HL-60 (cell line): ENCODE measurements at regions not wholly inside any gene's neighbourhood (a gene's known extent, or its start where the extent isn't known, plus 50 kb on each side); places are given as distances from the start of the nearest gene placed in this dataset.

ENCODE experiments used
- GABPA ChIP-seq: IDR thresholded peaks from 2 replicates; pipeline ENCODE4 v1.6.1; 2012; ENCODE audit warnings: low read depth
- POLR2AphosphoS5 ChIP-seq: IDR thresholded peaks from 2 replicates; pipeline ENCODE4 v1.6.1; 2012; ENCODE audit warnings: low read depth
- TF ChIP-seq, protein P1 (sequence below): IDR thresholded peaks from one replicate; pipeline ENCODE4 v1.5.1; 2011; ENCODE audit warnings: low read length, control low read depth, inconsistent platforms; ENCODE audit not compliant: insufficient read depth
- TF ChIP-seq, protein P2 (sequence below): IDR thresholded peaks from 2 replicates; pipeline ENCODE4 v1.6.1; 2012; ENCODE audit warnings: low read depth; ENCODE audit not compliant: insufficient replicate concordance

DNA sequence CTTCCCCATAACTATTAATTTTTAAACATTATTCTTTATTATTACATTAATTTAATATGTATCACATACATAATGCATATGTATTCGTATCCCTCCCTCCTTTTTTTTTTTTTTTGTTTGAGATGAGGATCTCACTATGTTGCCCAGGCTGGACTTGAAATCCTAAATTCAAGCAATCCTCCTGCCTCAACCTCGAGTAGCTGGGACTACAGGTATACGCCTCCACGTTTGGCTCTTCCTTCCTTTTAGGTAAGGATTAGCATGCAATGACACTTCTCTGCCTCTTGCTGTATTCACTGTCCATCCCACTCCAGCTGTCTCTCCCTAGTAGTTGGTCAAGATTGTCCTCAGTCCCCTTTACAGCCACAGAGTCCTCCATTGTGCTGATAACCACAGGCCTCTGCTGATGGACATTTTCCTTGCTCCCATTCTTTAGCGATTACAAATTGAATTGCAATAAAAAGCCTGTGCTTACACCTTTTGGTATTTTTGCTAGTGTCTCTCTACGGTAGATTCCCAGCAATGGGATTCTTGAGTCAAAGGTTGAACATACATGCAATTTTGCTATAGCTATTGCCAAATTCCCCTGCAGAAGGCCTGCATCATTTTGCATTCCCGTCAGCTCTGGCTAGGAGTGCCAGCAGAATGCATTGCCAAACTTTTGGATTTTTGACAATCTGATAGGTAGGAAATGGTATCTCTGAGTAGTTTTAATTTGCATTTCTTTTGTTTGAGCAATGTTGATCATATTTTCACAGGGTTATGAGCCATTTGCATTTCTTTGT is 156.6 kb downstream of the SMAD6 start:
- TF ChIP-seq, protein P1, sequence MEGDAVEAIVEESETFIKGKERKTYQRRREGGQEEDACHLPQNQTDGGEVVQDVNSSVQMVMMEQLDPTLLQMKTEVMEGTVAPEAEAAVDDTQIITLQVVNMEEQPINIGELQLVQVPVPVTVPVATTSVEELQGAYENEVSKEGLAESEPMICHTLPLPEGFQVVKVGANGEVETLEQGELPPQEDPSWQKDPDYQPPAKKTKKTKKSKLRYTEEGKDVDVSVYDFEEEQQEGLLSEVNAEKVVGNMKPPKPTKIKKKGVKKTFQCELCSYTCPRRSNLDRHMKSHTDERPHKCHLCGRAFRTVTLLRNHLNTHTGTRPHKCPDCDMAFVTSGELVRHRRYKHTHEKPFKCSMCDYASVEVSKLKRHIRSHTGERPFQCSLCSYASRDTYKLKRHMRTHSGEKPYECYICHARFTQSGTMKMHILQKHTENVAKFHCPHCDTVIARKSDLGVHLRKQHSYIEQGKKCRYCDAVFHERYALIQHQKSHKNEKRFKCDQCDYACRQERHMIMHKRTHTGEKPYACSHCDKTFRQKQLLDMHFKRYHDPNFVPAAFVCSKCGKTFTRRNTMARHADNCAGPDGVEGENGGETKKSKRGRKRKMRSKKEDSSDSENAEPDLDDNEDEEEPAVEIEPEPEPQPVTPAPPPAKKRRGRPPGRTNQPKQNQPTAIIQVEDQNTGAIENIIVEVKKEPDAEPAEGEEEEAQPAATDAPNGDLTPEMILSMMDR, result no peak
- TF ChIP-seq POLR2AphosphoS5 (no peak), GABPA (no peak)
- TF ChIP-seq, protein P2, sequence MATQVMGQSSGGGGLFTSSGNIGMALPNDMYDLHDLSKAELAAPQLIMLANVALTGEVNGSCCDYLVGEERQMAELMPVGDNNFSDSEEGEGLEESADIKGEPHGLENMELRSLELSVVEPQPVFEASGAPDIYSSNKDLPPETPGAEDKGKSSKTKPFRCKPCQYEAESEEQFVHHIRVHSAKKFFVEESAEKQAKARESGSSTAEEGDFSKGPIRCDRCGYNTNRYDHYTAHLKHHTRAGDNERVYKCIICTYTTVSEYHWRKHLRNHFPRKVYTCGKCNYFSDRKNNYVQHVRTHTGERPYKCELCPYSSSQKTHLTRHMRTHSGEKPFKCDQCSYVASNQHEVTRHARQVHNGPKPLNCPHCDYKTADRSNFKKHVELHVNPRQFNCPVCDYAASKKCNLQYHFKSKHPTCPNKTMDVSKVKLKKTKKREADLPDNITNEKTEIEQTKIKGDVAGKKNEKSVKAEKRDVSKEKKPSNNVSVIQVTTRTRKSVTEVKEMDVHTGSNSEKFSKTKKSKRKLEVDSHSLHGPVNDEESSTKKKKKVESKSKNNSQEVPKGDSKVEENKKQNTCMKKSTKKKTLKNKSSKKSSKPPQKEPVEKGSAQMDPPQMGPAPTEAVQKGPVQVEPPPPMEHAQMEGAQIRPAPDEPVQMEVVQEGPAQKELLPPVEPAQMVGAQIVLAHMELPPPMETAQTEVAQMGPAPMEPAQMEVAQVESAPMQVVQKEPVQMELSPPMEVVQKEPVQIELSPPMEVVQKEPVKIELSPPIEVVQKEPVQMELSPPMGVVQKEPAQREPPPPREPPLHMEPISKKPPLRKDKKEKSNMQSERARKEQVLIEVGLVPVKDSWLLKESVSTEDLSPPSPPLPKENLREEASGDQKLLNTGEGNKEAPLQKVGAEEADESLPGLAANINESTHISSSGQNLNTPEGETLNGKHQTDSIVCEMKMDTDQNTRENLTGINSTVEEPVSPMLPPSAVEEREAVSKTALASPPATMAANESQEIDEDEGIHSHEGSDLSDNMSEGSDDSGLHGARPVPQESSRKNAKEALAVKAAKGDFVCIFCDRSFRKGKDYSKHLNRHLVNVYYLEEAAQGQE, result no peak
